H1 (cell line): ENCODE measurements at regions not wholly inside any gene's neighbourhood (a gene's known extent, or its start where the extent isn't known, plus 50 kb on each side); places are given as distances from the start of the nearest gene placed in this dataset.

ENCODE experiments used
- CTCF ChIA-PET: fragments of 300-600 bp; sonication (Branson Sonifier 250); formaldehyde crosslinking; loops from one replicate; lab custom pipeline; 2021; ENCODE audit not compliant: partially characterized antibody; lab: Charles Lee
- POLR2A ChIA-PET: fragments of 300-600 bp; sonication (Branson Sonifier 250); formaldehyde crosslinking; loops from one replicate; lab custom pipeline; 2021; ENCODE audit warnings: inconsistent platforms; ENCODE audit not compliant: partially characterized antibody; lab: Charles Lee
- DNase-seq, 2 experiments: peaks; one replicate each; pipeline versions ENCODE4 v3.0.0 to v3.0.0-alpha.2; 2010 to 2022; ENCODE audit warnings: low spot score in 2 of 2, low read depth in 1 of 2, mixed read lengths in 1 of 2
- FAIRE-seq: peaks from 2 replicates; lab custom pipeline; 2011; peaks lifted over from hg19 to GRCh38; lab: Jason Lieb, UNC
- H2AFZ ChIP-seq: 2 replicates; pipeline ENCODE4 v1.8.1; 2012; ENCODE audit warnings: low read length, inconsistent platforms
- H2AK5ac ChIP-seq: 2 replicates; pipeline ENCODE4 v1.6.1; 2013; ENCODE audit warnings: low read depth, low read length
- H2BK120ac ChIP-seq: replicated peaks from 2 replicates; pipeline ENCODE3; 2013; ENCODE audit warnings: low read depth, low read length, inconsistent platforms
- H2BK12ac ChIP-seq: 2 replicates; pipeline ENCODE4 v1.6.1; 2013; ENCODE audit warnings: low read depth, low read length
- H2BK15ac ChIP-seq: 2 replicates; pipeline ENCODE4 v1.6.1; 2013; ENCODE audit warnings: low read length
- H2BK20ac ChIP-seq: 2 replicates; pipeline ENCODE4 v1.6.1; 2013; ENCODE audit warnings: low read length
- H2BK5ac ChIP-seq: 2 replicates; pipeline ENCODE4 v1.6.1; 2013; ENCODE audit warnings: low read depth, low read length
- H3K14ac ChIP-seq: 2 replicates; pipeline ENCODE4 v1.6.1; 2013; ENCODE audit warnings: inconsistent platforms; ENCODE audit not compliant: insufficient read length
- H3K18ac ChIP-seq: 2 replicates; pipeline ENCODE4 v1.6.1; 2013; ENCODE audit warnings: low read length; ENCODE audit errors: extremely low read depth
- H3K23ac ChIP-seq: 2 replicates; pipeline ENCODE4 v1.6.1; 2013; ENCODE audit warnings: inconsistent platforms; ENCODE audit not compliant: insufficient read length
- H3K23me2 ChIP-seq: 2 replicates; pipeline ENCODE4 v1.6.1; 2013; ENCODE audit warnings: low read depth, low read length
- H3K27ac ChIP-seq: 2 replicates; pipeline ENCODE4 v1.6.1; 2011; ENCODE audit warnings: low read depth, low read length, inconsistent platforms
- H3K27me3 ChIP-seq, 4 experiments: replicated peaks in 1 of 4; 1 replicate in 1 of 4; 2 replicates in 3 of 4; pipeline versions ENCODE4 v1.6.1 to v1.8.1; 2011 to 2013; ENCODE audit warnings: low read length in 3 of 4, mild to moderate bottlenecking in 3 of 4, inconsistent platforms in 2 of 4, mixed read lengths in 2 of 4, moderate library complexity in 1 of 4; ENCODE audit not compliant: control insufficient read depth in 3 of 4, insufficient read depth in 3 of 4; ENCODE audit errors: extremely low read depth in 1 of 4
- H3K36me3 ChIP-seq, 4 experiments: 2 replicates each; pipeline versions ENCODE4 v1.6.1 to v1.8.1; 2011 to 2013; ENCODE audit warnings: mild to moderate bottlenecking in 4 of 4, low read length in 3 of 4, moderate library complexity in 2 of 4, control low read depth in 1 of 4, inconsistent platforms in 1 of 4; ENCODE audit not compliant: insufficient read depth in 4 of 4, control insufficient read depth in 2 of 4
- H3K4ac ChIP-seq: replicated peaks from 2 replicates; pipeline ENCODE3; 2013; ENCODE audit warnings: low read length, low read depth, mixed read lengths, inconsistent platforms; ENCODE audit not compliant: insufficient read length
- H3K4me1 ChIP-seq, 4 experiments: replicated peaks in 1 of 4; 1 replicate in 1 of 4; 2 replicates in 3 of 4; pipeline versions ENCODE4 v1.6.1 to v1.8.1; 2011 to 2013; ENCODE audit warnings: low read length in 3 of 4, inconsistent platforms in 2 of 4, mixed read lengths in 1 of 4; ENCODE audit not compliant: insufficient read depth in 4 of 4, control insufficient read depth in 3 of 4
- H3K4me2 ChIP-seq, 2 experiments: 2 replicates each; pipeline versions ENCODE4 v1.6.1 to v1.8.1; 2011 to 2013; ENCODE audit warnings: low read depth in 2 of 2, low read length in 2 of 2, control low read depth in 1 of 2, inconsistent platforms in 1 of 2, mild to moderate bottlenecking in 1 of 2; ENCODE audit not compliant: insufficient read depth in 1 of 2
- H3K4me3 ChIP-seq, 4 experiments: fragments of 200-600, 300-600 bp in 1 of 4; sonication (generic), shearing (Covaris generic), sonication (Bioruptor Twin) in 1 of 4; 2 replicates each; pipeline versions ENCODE4 v1.5.1 to v1.8.1; 2011 to 2016; ENCODE audit warnings: low read length in 4 of 4, low read depth in 3 of 4, control low read depth in 2 of 4, inconsistent platforms in 2 of 4, mild to moderate bottlenecking in 2 of 4, mixed read lengths in 1 of 4, moderate library complexity in 1 of 4; ENCODE audit not compliant: insufficient read depth in 2 of 4; ENCODE audit errors: extremely low read depth in 1 of 4
- H3K56ac ChIP-seq: replicated peaks from 2 replicates; pipeline ENCODE3; 2013; ENCODE audit warnings: low read depth, mild to moderate bottlenecking, mixed read lengths, low read length, inconsistent platforms; ENCODE audit not compliant: insufficient read length
- H3K79me1 ChIP-seq: 2 replicates; pipeline ENCODE4 v1.6.1; 2013; ENCODE audit warnings: low read depth, low read length, control low read depth
- H3K79me2 ChIP-seq, 2 experiments: 2 replicates each; pipeline versions ENCODE4 v1.6.1 to v1.8.1; 2012 to 2013; ENCODE audit warnings: low read length in 2 of 2, mild to moderate bottlenecking in 2 of 2, inconsistent platforms in 1 of 2; ENCODE audit not compliant: insufficient read depth in 2 of 2, control insufficient read depth in 1 of 2
- H3K9ac ChIP-seq, 4 experiments: replicated peaks in 1 of 4; 1 replicate in 1 of 4; 2 replicates in 3 of 4; pipeline versions ENCODE4 v1.6.1 to v1.8.1; 2011 to 2013; ENCODE audit warnings: low read depth in 3 of 4, low read length in 3 of 4, control low read depth in 2 of 4, mild to moderate bottlenecking in 2 of 4, moderate library complexity in 2 of 4, inconsistent platforms in 1 of 4; ENCODE audit errors: extremely low read depth in 1 of 4
- H3K9me3 ChIP-seq, 2 experiments: 2 replicates each; pipeline versions ENCODE4 v1.6.1 to v1.8.1; 2012 to 2013; ENCODE audit warnings: mild to moderate bottlenecking in 2 of 2, moderate library complexity in 2 of 2, control low read depth in 1 of 2, inconsistent platforms in 1 of 2, low read depth in 1 of 2, low read length in 1 of 2, mixed read lengths in 1 of 2; ENCODE audit not compliant: insufficient read depth in 2 of 2
- H4K20me1 ChIP-seq, 2 experiments: replicated peaks in 1 of 2; 2 replicates each; pipeline versions ENCODE3 to v1.8.1; 2011 to 2013; ENCODE audit warnings: inconsistent platforms in 2 of 2, low read length in 2 of 2, mild to moderate bottlenecking in 1 of 2; ENCODE audit not compliant: insufficient read depth in 2 of 2, control insufficient read depth in 1 of 2
- H4K5ac ChIP-seq: 2 replicates; pipeline ENCODE4 v1.6.1; 2013; ENCODE audit warnings: low read length, low read depth, mixed read lengths, inconsistent platforms; ENCODE audit not compliant: insufficient read length
- H4K8ac ChIP-seq: 2 replicates; pipeline ENCODE4 v1.8.0; 2013; ENCODE audit warnings: mild to moderate bottlenecking, moderate library complexity, low read length, inconsistent platforms; ENCODE audit not compliant: insufficient read depth; ENCODE audit errors: extremely low read depth
- H4K91ac ChIP-seq: replicated peaks from 2 replicates; pipeline ENCODE3; 2013; ENCODE audit warnings: low read length, mixed read lengths, inconsistent platforms; ENCODE audit not compliant: insufficient read length
- BRCA1 ChIP-seq: IDR thresholded peaks from 2 replicates; pipeline ENCODE4 v1.6.1; 2012; ENCODE audit warnings: low read depth, low read length, improper control_type of control experiment
- CHD2 ChIP-seq: IDR thresholded peaks from 2 replicates; pipeline ENCODE4 v1.6.1; 2012; ENCODE audit warnings: low read length, improper control_type of control experiment
- KDM5A ChIP-seq: fragments of 200-600 bp; IDR thresholded peaks from 2 replicates; pipeline ENCODE4 v1.7.1; 2012; ENCODE audit warnings: mild to moderate bottlenecking, low read length, inconsistent platforms, mixed read lengths
- POLR2AphosphoS5 ChIP-seq: IDR thresholded peaks from 2 replicates; pipeline ENCODE4 v1.6.1; 2011; ENCODE audit warnings: low read depth, low read length
- RBBP5 ChIP-seq: IDR thresholded peaks from 2 replicates; pipeline ENCODE4 v1.7.1; 2012; ENCODE audit warnings: low read depth, mild to moderate bottlenecking, inconsistent platforms, low read length, moderate library complexity, borderline replicate concordance
- SIRT6 ChIP-seq: IDR thresholded peaks from one replicate; pipeline ENCODE4 v1.7.1; 2012; ENCODE audit warnings: low read length, inconsistent platforms
- SP4 ChIP-seq: IDR thresholded peaks from 2 replicates; pipeline ENCODE4 v1.6.1; 2012; ENCODE audit warnings: low read length, inconsistent platforms
- YY1 ChIP-seq: IDR thresholded peaks from 2 replicates; pipeline ENCODE4 v1.6.1; 2011; ENCODE audit warnings: low read depth, mild to moderate bottlenecking, low read length
- WGBS, 2 experiments: shearing (Covaris generic) in 1 of 2; methylation state at CpG; one replicate each; pipeline versions ENCODE4 v1.1.6 to v1.1.7; 2013 to 2015; ENCODE audit warnings: low lambda C conversion rate in 2 of 2, mixed read lengths in 2 of 2, inconsistent platforms in 1 of 2, low coverage in 1 of 2, missing lambda C conversion rate in 1 of 2; ENCODE audit not compliant: insufficient replicate concordance in 2 of 2, insufficient coverage in 1 of 2, insufficient read length in 1 of 2; ENCODE audit errors: extremely low coverage in 1 of 2, missing lambda C conversion rate in 1 of 2; 5-methylcytosine and 5-hydroxymethylcytosine counted together
- TF ChIP-seq, protein P1 (sequence below): IDR thresholded peaks from 2 replicates; pipeline ENCODE4 v1.6.1; 2012; ENCODE audit warnings: inconsistent platforms

DNA sequence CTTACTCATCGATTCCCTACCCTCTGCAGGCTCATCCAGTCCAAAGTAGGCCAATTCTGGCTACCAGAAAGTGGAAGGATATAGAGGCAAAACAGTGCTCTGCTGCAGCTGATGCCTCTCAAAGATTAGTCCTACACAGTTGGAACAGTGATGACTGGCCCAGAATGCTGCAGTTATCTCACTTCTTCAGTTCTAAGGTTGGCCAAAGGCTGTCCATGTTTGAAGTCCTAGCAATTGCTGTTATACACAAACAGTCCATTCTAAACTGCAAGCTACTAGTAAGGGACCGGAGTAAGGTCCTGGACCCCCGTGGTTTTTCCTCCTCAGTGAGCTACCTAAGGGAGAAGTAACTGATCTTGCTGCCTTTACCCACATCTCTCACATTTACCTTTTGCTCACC, 129.1 kb upstream of the NRIP1 start:
- no peak overlapping the region for H2BK12ac ChIP-seq
- H3K79me2 ChIP-seq = no peaks in the 10 kb centered on the region
- H3K4ac ChIP-seq = no peak overlapping the region
- H3K27me3 ChIP-seq = no peaks in the 10 kb centered on the region
- ChIA-PET POLR2A (no interaction called here), CTCF (no interaction called here)
- no peaks in the 10 kb centered on the region; a peak in 1 of 7 replicates for H3K4me1 ChIP-seq
- no peak overlapping the region for H3K9ac ChIP-seq
- H2AFZ ChIP-seq = no peak overlapping the region
- TF ChIP-seq SP4 = no peak
- no peak for TF ChIP-seq BRCA1
- TF ChIP-seq CHD2 = no peak
- TF ChIP-seq KDM5A = no peak
- TF ChIP-seq RBBP5 = no peak
- no peak for TF ChIP-seq YY1
- TF ChIP-seq SIRT6 = no peak
- no peak for TF ChIP-seq POLR2AphosphoS5
- TF ChIP-seq, protein P1, sequence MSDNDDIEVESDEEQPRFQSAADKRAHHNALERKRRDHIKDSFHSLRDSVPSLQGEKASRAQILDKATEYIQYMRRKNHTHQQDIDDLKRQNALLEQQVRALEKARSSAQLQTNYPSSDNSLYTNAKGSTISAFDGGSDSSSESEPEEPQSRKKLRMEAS = no peak
- H4K20me1 ChIP-seq = no peaks in the 10 kb centered on the region
- no peak overlapping the region for H3K18ac ChIP-seq
- H3K4me2 ChIP-seq = no peak overlapping the region
- no peak overlapping the region for H2BK5ac ChIP-seq
- H2BK120ac ChIP-seq = no peak overlapping the region
- no peak overlapping the region for H3K14ac ChIP-seq
- no peak overlapping the region for H2AK5ac ChIP-seq
- H2BK20ac ChIP-seq = no peak overlapping the region
- no peak for DNase-seq
- no peaks in the 10 kb centered on the region for H3K9me3 ChIP-seq
- no peak overlapping the region for H4K91ac ChIP-seq
- no peak overlapping the region for H3K4me3 ChIP-seq
- 87% methylated on average over 3 of the region's 3 CpGs; no CpG with 5 or more reads in 1 of the 2 experiments for WGBS, 2 experiments
- H4K5ac ChIP-seq = no peak overlapping the region
- no peak overlapping the region for H3K56ac ChIP-seq
- H2BK15ac ChIP-seq = no peak overlapping the region
- H3K36me3 ChIP-seq = no peaks in the 10 kb centered on the region
- no peaks in the 10 kb centered on the region for H3K23me2 ChIP-seq
- H3K79me1 ChIP-seq = no peaks in the 10 kb centered on the region
- no peak overlapping the region for H4K8ac ChIP-seq
- no peak for FAIRE-seq
- H3K27ac ChIP-seq = no peak overlapping the region
- H3K23ac ChIP-seq = no peak overlapping the region
